ENCODE measurements at regions not wholly inside any gene's neighbourhood (a gene's known extent, or its start where the extent isn't known, plus 50 kb on each side); places are given as distances from the start of the nearest gene placed in this dataset.

GRCh38 chr2:21710496-21710895 is 586.7 kb downstream of the TDRD15 start:
- Histone ChIP-seq H3K4me3 (ENCODE audit: insufficient read depth, low read length, poor library complexity, severe bottlenecking) (no peak overlapping the region), H2AFZ (ENCODE audit: low read depth, low read length, severe bottlenecking) (no peak overlapping the region), H3K36me3 (ENCODE audit: low read length) (no peaks in the 10 kb centered on the region), H3K79me2 (ENCODE audit: insufficient read depth, low read length) (no peaks in the 10 kb centered on the region), H3K9ac (ENCODE audit: low read length) (no peak overlapping the region), H3K9me2 (replicated peaks; ENCODE audit: insufficient read depth, low read length) (no peaks in the 10 kb centered on the region), H3K27me3 (ENCODE audit: low read length) (no peaks in the 10 kb centered on the region), H4K20me1 (ENCODE audit: low read depth, low read length) (no peaks in the 10 kb centered on the region), H3K9me3 (ENCODE audit: insufficient read depth, low read length) (no peaks in the 10 kb centered on the region), H3K4me2 (ENCODE audit: low read depth, low read length, poor library complexity, severe bottlenecking) (no peak overlapping the region), H3K27ac (ENCODE audit: low read depth, low read length) (no peak overlapping the region), H3F3A (ENCODE audit: insufficient read depth) (no peaks in the 10 kb centered on the region)
- no peak for TF ChIP-seq EZH2phosphoT487 (conservative IDR thresholded peaks at IDR 0.05; ENCODE audit: low read length)
- TF ChIP-seq, protein P1, sequence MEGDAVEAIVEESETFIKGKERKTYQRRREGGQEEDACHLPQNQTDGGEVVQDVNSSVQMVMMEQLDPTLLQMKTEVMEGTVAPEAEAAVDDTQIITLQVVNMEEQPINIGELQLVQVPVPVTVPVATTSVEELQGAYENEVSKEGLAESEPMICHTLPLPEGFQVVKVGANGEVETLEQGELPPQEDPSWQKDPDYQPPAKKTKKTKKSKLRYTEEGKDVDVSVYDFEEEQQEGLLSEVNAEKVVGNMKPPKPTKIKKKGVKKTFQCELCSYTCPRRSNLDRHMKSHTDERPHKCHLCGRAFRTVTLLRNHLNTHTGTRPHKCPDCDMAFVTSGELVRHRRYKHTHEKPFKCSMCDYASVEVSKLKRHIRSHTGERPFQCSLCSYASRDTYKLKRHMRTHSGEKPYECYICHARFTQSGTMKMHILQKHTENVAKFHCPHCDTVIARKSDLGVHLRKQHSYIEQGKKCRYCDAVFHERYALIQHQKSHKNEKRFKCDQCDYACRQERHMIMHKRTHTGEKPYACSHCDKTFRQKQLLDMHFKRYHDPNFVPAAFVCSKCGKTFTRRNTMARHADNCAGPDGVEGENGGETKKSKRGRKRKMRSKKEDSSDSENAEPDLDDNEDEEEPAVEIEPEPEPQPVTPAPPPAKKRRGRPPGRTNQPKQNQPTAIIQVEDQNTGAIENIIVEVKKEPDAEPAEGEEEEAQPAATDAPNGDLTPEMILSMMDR (IDR thresholded peaks at IDR 0.05; ENCODE audit: insufficient read depth, low read length, poor library complexity, severe bottlenecking): no peak

GRCh38 chr2:21715887-21716286 is 592.1 kb downstream of the TDRD15 start:
- TF ChIP-seq EZH2phosphoT487 (conservative IDR thresholded peaks at IDR 0.05; ENCODE audit: low read length): no peak
- TF ChIP-seq, protein P1 (IDR thresholded peaks at IDR 0.05; ENCODE audit: insufficient read depth, low read length, poor library complexity, severe bottlenecking): no peak
- Histone ChIP-seq H3K79me2 (ENCODE audit: insufficient read depth, low read length) (no peaks in the 10 kb centered on the region), H3K27me3 (ENCODE audit: low read length) (no peaks in the 10 kb centered on the region), H3F3A (ENCODE audit: insufficient read depth) (no peaks in the 10 kb centered on the region), H3K9me3 (ENCODE audit: insufficient read depth, low read length) (no peaks in the 10 kb centered on the region), H4K20me1 (ENCODE audit: low read depth, low read length) (no peaks in the 10 kb centered on the region), H3K9me2 (replicated peaks; ENCODE audit: insufficient read depth, low read length) (no peaks in the 10 kb centered on the region), H2AFZ (ENCODE audit: low read depth, low read length, severe bottlenecking) (no peak overlapping the region), H3K4me3 (ENCODE audit: insufficient read depth, low read length, poor library complexity, severe bottlenecking) (no peak overlapping the region), H3K36me3 (ENCODE audit: low read length) (no peaks in the 10 kb centered on the region), H3K27ac (ENCODE audit: low read depth, low read length) (no peak overlapping the region), H3K4me2 (ENCODE audit: low read depth, low read length, poor library complexity, severe bottlenecking) (no peak overlapping the region), H3K9ac (ENCODE audit: low read length) (no peak overlapping the region)

DNA sequence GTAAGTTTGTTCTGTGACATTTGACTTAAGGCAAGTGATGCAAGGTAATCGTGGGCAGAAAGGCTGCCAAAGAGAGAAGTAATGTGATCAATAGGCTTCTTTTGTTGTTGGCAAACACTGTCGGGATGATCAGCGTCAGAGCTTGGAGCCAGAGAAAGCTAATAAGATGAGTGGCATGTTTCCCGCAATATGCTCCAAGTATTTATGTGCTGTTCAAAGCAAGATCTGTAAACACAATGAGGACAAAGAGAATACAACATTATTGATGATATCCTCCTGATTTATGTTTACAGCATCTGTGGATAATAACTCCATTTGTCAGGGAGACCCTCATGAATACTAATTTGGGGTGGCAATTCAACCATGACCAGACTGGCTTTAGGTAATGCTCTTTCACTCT is 603.3 kb downstream of the TDRD15 start:
- H2AFZ ChIP-seq (ENCODE audit: low read depth, low read length, severe bottlenecking): no peak overlapping the region

More for the DNA sequence above, 603.3 kb downstream of the TDRD15 start:
- no peak overlapping the region for H3K4me3 ChIP-seq (ENCODE audit: insufficient read depth, low read length, poor library complexity, severe bottlenecking)
- H3K36me3 ChIP-seq (ENCODE audit: low read length): no peaks in the 10 kb centered on the region
- no peaks in the 10 kb centered on the region for H4K20me1 ChIP-seq (ENCODE audit: low read depth, low read length)
- no peak overlapping the region for H3K9ac ChIP-seq (ENCODE audit: low read length)
- H3K27ac ChIP-seq (ENCODE audit: low read depth, low read length): no peak overlapping the region
- no peak overlapping the region for H3K4me2 ChIP-seq (ENCODE audit: low read depth, low read length, poor library complexity, severe bottlenecking)
- TF ChIP-seq, protein P1 (IDR thresholded peaks at IDR 0.05; ENCODE audit: insufficient read depth, low read length, poor library complexity, severe bottlenecking): no peak
- TF ChIP-seq EZH2phosphoT487 (conservative IDR thresholded peaks at IDR 0.05; ENCODE audit: low read length): no peak
- no peaks in the 10 kb centered on the region for H3K9me3 ChIP-seq (ENCODE audit: insufficient read depth, low read length)
- no peaks in the 10 kb centered on the region for H3K9me2 ChIP-seq (replicated peaks; ENCODE audit: insufficient read depth, low read length)
- no peaks in the 10 kb centered on the region for H3F3A ChIP-seq (ENCODE audit: insufficient read depth)
- no peaks in the 10 kb centered on the region for H3K27me3 ChIP-seq (ENCODE audit: low read length)
- H3K79me2 ChIP-seq (ENCODE audit: insufficient read depth, low read length): no peaks in the 10 kb centered on the region
